IMR-90 (cell line): ENCODE measurements at regions not wholly inside any gene's neighbourhood (a gene's known extent, or its start where the extent isn't known, plus 50 kb on each side); places are given as distances from the start of the nearest gene placed in this dataset.

Experiments used
- ATAC-seq: fragments of 200-7000 bp; cut with Tn5 transposase; 2 replicates; pipeline ENCODE4 v1.9.1; 2020; ENCODE audit warnings: low read depth, mild to moderate bottlenecking, moderate library complexity
- BruUV-seq: library from RNA; stranded (reverse); fragments of 400-500 nt; replicated peaks from 2 replicates; lab custom pipeline; 2021; lab: Mats Ljungman, UMichigan
- CTCF ChIA-PET: fragments of 300-600 bp; formaldehyde crosslinking; extraction: SDS; loops from one replicate; lab custom pipeline; 2021; ENCODE audit warnings: antibody characterized with exemption; lab: Yijun Ruan, JAX
- POLR2A ChIA-PET: fragments of 300-600 bp; sonication (Branson Sonifier 250); formaldehyde crosslinking; loops from one replicate; lab custom pipeline; 2022; ENCODE audit warnings: antibody characterized with exemption; ENCODE audit not compliant: unreplicated experiment; lab: Charles Lee
- DNase-seq: peaks from one replicate; pipeline ENCODE4 v3.0.0; 2013
- H2AFZ ChIP-seq: replicated peaks from 2 replicates; pipeline ENCODE3; 2013; ENCODE audit warnings: low read length, mild to moderate bottlenecking; ENCODE audit not compliant: poor library complexity
- H2AK5ac ChIP-seq: 2 replicates; pipeline ENCODE4 v1.6.1; 2013; ENCODE audit warnings: low read depth, low read length, inconsistent platforms
- H2AK9ac ChIP-seq: replicated peaks from 2 replicates; pipeline ENCODE3; 2013; ENCODE audit warnings: mild to moderate bottlenecking, low read depth, low read length, moderate library complexity; ENCODE audit not compliant: poor library complexity
- H2BK120ac ChIP-seq: 2 replicates; pipeline ENCODE4 v1.6.1; 2013; ENCODE audit warnings: low read depth, low read length, inconsistent platforms
- H2BK15ac ChIP-seq: 3 replicates; pipeline ENCODE4 v1.6.1; 2013; ENCODE audit warnings: low read depth, low read length, inconsistent platforms
- H2BK20ac ChIP-seq: 2 replicates; pipeline ENCODE4 v1.6.1; 2013; ENCODE audit warnings: low read depth, mild to moderate bottlenecking, inconsistent platforms, low read length, moderate library complexity
- H2BK5ac ChIP-seq: 2 replicates; pipeline ENCODE4 v1.6.1; 2013; ENCODE audit warnings: mild to moderate bottlenecking, low read depth, low read length, inconsistent platforms; ENCODE audit not compliant: poor library complexity, severe bottlenecking
- H3K14ac ChIP-seq: replicated peaks from 2 replicates; pipeline ENCODE4 v1.6.1; 2013; ENCODE audit warnings: low read depth, low read length, inconsistent platforms
- H3K18ac ChIP-seq: 2 replicates; pipeline ENCODE4 v1.6.1; 2013; ENCODE audit warnings: low read depth, low read length, control low read depth
- H3K23ac ChIP-seq: 2 replicates; pipeline ENCODE4 v1.6.1; 2013; ENCODE audit warnings: low read depth, low read length, inconsistent platforms
- H3K27ac ChIP-seq: 2 replicates; pipeline ENCODE4 v1.5.1; 2013; ENCODE audit warnings: mild to moderate bottlenecking, control low read depth, low read length; ENCODE audit not compliant: insufficient read depth
- H3K27me3 ChIP-seq: 2 replicates; pipeline ENCODE4 v1.6.1; 2013; ENCODE audit warnings: low read length; ENCODE audit not compliant: control insufficient read depth, insufficient read depth
- H3K36me3 ChIP-seq: 2 replicates; pipeline ENCODE4 v1.6.1; 2013; ENCODE audit warnings: low read length, mixed read lengths; ENCODE audit not compliant: control insufficient read depth, insufficient read depth
- H3K4ac ChIP-seq: 2 replicates; pipeline ENCODE4 v1.6.1; 2013; ENCODE audit warnings: low read depth, low read length, inconsistent platforms
- H3K4me1 ChIP-seq: 2 replicates; pipeline ENCODE4 v1.6.1; 2013; ENCODE audit warnings: low read length, mixed read lengths; ENCODE audit not compliant: control insufficient read depth, insufficient read depth
- H3K4me2 ChIP-seq: 2 replicates; pipeline ENCODE4 v1.6.1; 2013; ENCODE audit warnings: low read depth, mild to moderate bottlenecking, control low read depth, low read length, moderate library complexity
- H3K4me3 ChIP-seq: 2 replicates; pipeline ENCODE4 v1.5.1; 2013; ENCODE audit warnings: low read depth, mild to moderate bottlenecking, control low read depth, low read length, moderate library complexity; ENCODE audit not compliant: insufficient read depth
- H3K56ac ChIP-seq: 2 replicates; pipeline ENCODE4 v1.6.1; 2013; ENCODE audit warnings: low read length, inconsistent platforms; ENCODE audit not compliant: insufficient read depth; ENCODE audit errors: extremely low read depth
- H3K79me1 ChIP-seq, 2 experiments: 2 replicates each; pipeline ENCODE4 v1.6.1; 2013; ENCODE audit warnings: low read length in 2 of 2, inconsistent platforms in 1 of 2, low read depth in 1 of 2
- H3K9ac ChIP-seq: 2 replicates; pipeline ENCODE4 v1.6.1; 2013; ENCODE audit warnings: low read depth, low read length, control low read depth
- H3K9me1 ChIP-seq: 2 replicates; pipeline ENCODE4 v1.6.1; 2013; ENCODE audit warnings: low read length, inconsistent platforms; ENCODE audit not compliant: insufficient read depth
- H3K9me3 ChIP-seq: 2 replicates; pipeline ENCODE4 v1.6.1; 2013; ENCODE audit warnings: low read length; ENCODE audit not compliant: control insufficient read depth, insufficient read depth
- H4K20me1 ChIP-seq: 2 replicates; pipeline ENCODE4 v1.6.1; 2013; ENCODE audit warnings: low read length, inconsistent platforms; ENCODE audit not compliant: insufficient read depth
- H4K5ac ChIP-seq: 2 replicates; pipeline ENCODE4 v1.6.1; 2013; ENCODE audit warnings: mild to moderate bottlenecking, low read depth, low read length, control low read depth
- H4K8ac ChIP-seq, 2 experiments: 2 replicates each; pipeline ENCODE4 v1.6.1; 2013; ENCODE audit warnings: low read depth in 2 of 2, low read length in 2 of 2, control low read depth in 1 of 2, inconsistent platforms in 1 of 2
- H4K91ac ChIP-seq: 2 replicates; pipeline ENCODE4 v1.6.1; 2013; ENCODE audit warnings: low read depth, low read length, inconsistent platforms; ENCODE audit not compliant: insufficient read depth
- CEBPB ChIP-seq: IDR thresholded peaks from 2 replicates; pipeline ENCODE4 v1.6.1; 2012; ENCODE audit warnings: low read depth, low read length, improper control_type of control experiment
- ELK1 ChIP-seq: fragments of 150-350 bp; IDR thresholded peaks from 2 replicates; pipeline ENCODE4 v1.6.1; 2016; ENCODE audit warnings: low read depth, mild to moderate bottlenecking, low read length, moderate library complexity, borderline replicate concordance
- MXI1 ChIP-seq: IDR thresholded peaks from 2 replicates; pipeline ENCODE4 v1.6.1; 2012; ENCODE audit warnings: low read depth, mild to moderate bottlenecking, low read length, moderate library complexity, borderline replicate concordance
- USF2 ChIP-seq: fragments of 150-350 bp; IDR thresholded peaks from 2 replicates; pipeline ENCODE4 v1.6.1; 2017; ENCODE audit warnings: mild to moderate bottlenecking, antibody characterized with exemption, low read length, low read depth
- WGBS, 2 experiments: methylation state at CpG; one replicate each; pipeline versions ENCODE4 v1.1.5 to v1.1.7; 2013; ENCODE audit warnings: missing lambda C conversion rate in 2 of 2; ENCODE audit not compliant: insufficient read length in 1 of 2; ENCODE audit errors: extremely low coverage in 2 of 2; 5-methylcytosine and 5-hydroxymethylcytosine counted together
- dilution Hi-C: fragments of 300-500 bp; cut with HindIII; formaldehyde crosslinking; loops from one replicate; pipeline ENCODE4 v1.14.3; 2018; ENCODE audit warnings: low sequenced_read_pairs; ENCODE audit not compliant: unreplicated experiment
- in situ Hi-C: fragments of 300-500 bp; cut with MboI; formaldehyde crosslinking; loops from 3 replicates; pipeline ENCODE4 v1.14.3; 2019; ENCODE audit warnings: low sequenced_read_pairs, inconsistent platforms, mixed read lengths
- intact Hi-C: fragments of 100-400 bp; cut with micrococcal nuclease; formaldehyde crosslinking; loops from 2 replicates; pipeline ENCODE4 v1.10.0; 2022
- TF ChIP-seq, protein P1 (sequence below): conservative IDR thresholded peaks from 2 replicates; pipeline ENCODE4 v1.5.1; 2012; ENCODE audit warnings: mild to moderate bottlenecking, low read depth, low read length, improper control_type of control experiment

DNA sequence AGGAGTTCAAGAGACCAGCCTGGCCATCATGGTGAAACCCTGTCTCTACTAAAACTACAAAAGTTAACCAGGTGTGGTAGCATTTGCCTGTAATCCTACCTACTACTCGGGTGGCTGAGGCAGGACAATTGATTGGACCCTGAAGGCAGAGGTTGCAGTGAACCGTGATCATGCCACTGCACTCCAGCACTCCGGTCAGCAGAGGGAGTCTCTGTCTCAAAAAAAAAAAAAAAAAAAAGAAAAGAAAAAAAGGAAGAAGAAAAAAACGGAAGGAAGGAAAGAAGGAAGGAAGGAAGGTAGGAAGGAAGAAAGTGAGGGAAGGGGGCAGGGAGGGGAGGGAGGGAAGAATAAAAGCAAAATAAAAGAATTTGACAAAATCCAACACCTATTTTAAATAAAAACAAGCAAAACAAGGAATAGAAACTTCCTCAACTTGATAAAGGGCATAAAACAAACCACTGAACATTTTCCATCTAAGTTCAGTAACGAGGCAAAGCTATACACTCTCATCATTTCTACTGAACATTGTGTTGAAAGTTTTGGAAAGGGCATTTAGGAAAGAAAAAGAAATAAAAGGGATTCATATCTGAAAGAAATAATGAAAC is 411.6 kb upstream of the SLITRK5 start:
- Histone ChIP-seq H2AFZ (no peak overlapping the region), H3K4me3 (no peak overlapping the region), H4K8ac (no peak overlapping the region), H3K27me3 (no peaks in the 10 kb centered on the region), H3K36me3 (no peaks in the 10 kb centered on the region), H3K4ac (no peak overlapping the region; the same call in 1 of the 2 replicates), H3K27ac (no peak overlapping the region), H3K9me1 (no peaks in the 10 kb centered on the region), H2BK5ac (no peak overlapping the region), H2AK5ac (no peak overlapping the region), H2BK120ac (no peak overlapping the region), H4K20me1 (no peaks in the 10 kb centered on the region), H3K23ac (no peak overlapping the region), H3K18ac (no peak overlapping the region), H4K5ac (no peak overlapping the region), H3K9ac (no peak overlapping the region), H3K9me3 (no peaks in the 10 kb centered on the region), H2BK20ac (no peak overlapping the region), H2BK15ac (no peak overlapping the region), H2AK9ac (no peak overlapping the region), H3K4me1 (no peaks in the 10 kb centered on the region), H3K79me1 (no peaks in the 10 kb centered on the region), H4K91ac (no peak overlapping the region), H3K4me2 (no peak overlapping the region; the same call in 1 of the 2 replicates), H3K56ac (no peak overlapping the region), H3K14ac (no peak overlapping the region)
- ChIA-PET CTCF (no interaction called here), POLR2A (no interaction called here)
- WGBS, 2 experiments = 53% methylated on average over 2 of the region's 5 CpGs; no CpG with 5 or more reads in 1 of the 2 experiments
- BruUV-seq = no TSS peak
- in situ Hi-C loops (no loop called here), dilution Hi-C loops (no loop called here), intact Hi-C loops (no loop called here)
- DNase-seq (no peak), ATAC-seq (no peak; the same call in 1 of the 2 replicates)
- no peak for TF ChIP-seq CEBPB
- TF ChIP-seq USF2 = no peak
- TF ChIP-seq, protein P1, sequence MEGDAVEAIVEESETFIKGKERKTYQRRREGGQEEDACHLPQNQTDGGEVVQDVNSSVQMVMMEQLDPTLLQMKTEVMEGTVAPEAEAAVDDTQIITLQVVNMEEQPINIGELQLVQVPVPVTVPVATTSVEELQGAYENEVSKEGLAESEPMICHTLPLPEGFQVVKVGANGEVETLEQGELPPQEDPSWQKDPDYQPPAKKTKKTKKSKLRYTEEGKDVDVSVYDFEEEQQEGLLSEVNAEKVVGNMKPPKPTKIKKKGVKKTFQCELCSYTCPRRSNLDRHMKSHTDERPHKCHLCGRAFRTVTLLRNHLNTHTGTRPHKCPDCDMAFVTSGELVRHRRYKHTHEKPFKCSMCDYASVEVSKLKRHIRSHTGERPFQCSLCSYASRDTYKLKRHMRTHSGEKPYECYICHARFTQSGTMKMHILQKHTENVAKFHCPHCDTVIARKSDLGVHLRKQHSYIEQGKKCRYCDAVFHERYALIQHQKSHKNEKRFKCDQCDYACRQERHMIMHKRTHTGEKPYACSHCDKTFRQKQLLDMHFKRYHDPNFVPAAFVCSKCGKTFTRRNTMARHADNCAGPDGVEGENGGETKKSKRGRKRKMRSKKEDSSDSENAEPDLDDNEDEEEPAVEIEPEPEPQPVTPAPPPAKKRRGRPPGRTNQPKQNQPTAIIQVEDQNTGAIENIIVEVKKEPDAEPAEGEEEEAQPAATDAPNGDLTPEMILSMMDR = peak; percentile 34
- TF ChIP-seq ELK1 = no peak
- TF ChIP-seq MXI1 = no peak
